Breast epithelium (tissue), 4 donors: ENCODE measurements at regions not wholly inside any gene's neighbourhood (a gene's known extent, or its start where the extent isn't known, plus 50 kb on each side); places are given as distances from the start of the nearest gene placed in this dataset.

Experiments
- DNase-seq, 2 donors: peaks; one replicate each; pipeline ENCODE4 v3.0.0-alpha.2; 2019; ENCODE audit warnings: low spot score in 2 of 2
- H3K27ac ChIP-seq, 2 donors: fragments of 200-600 bp; sonication (generic) in 1 of 2; one replicate each; pipeline ENCODE4 v1.5.1; 2016 to 2019; ENCODE audit warnings: mild to moderate bottlenecking in 1 of 2
- H3K27me3 ChIP-seq, 2 donors: fragments of 200-600 bp; sonication (generic) in 1 of 2; one replicate each; pipeline versions ENCODE4 v1.5.1 to v1.6.0; 2017 to 2019; ENCODE audit warnings: control low read depth in 1 of 2, mild to moderate bottlenecking in 1 of 2
- H3K36me3 ChIP-seq: fragments of 200-600 bp; one replicate; pipeline ENCODE4 v1.5.1; 2019
- H3K4me1 ChIP-seq, 2 donors: fragments of 200-600 bp; sonication (generic); one replicate each; pipeline ENCODE4 v1.5.1; 2016 to 2019; ENCODE audit warnings: control low read depth in 1 of 2
- H3K4me3 ChIP-seq, 3 donors: fragments of 200-600 bp; sonication (generic); 1 replicate in 2 of 3; 2 replicates in 1 of 3; pipeline ENCODE4 v1.5.1; 2016 to 2019; ENCODE audit warnings: mild to moderate bottlenecking in 3 of 3, moderate library complexity in 2 of 3
- H3K9me3 ChIP-seq, 2 donors: fragments of 200-600 bp; sonication (generic) in 1 of 2; one replicate each; pipeline ENCODE4 v1.5.1; 2016 to 2019; ENCODE audit warnings: control low read depth in 1 of 2
- POLR2A ChIP-seq: fragments of 450-650 bp; IDR thresholded peaks from one replicate; pipeline ENCODE4 v1.6.1; 2016; ENCODE audit warnings: antibody characterized with exemption, mild to moderate bottlenecking, moderate library complexity
- POLR2AphosphoS5 ChIP-seq, 3 donors: sonication (generic); formaldehyde crosslinking; IDR thresholded peaks; one replicate each; pipeline ENCODE4 v1.6.1; 2017; ENCODE audit warnings: antibody characterized with exemption in 3 of 3
- intact Hi-C: fragments of 100-400 bp; cut with DNase I; formaldehyde crosslinking; loops from one replicate; pipeline ENCODE4 v1.15.1; 2023; ENCODE audit warnings: low total_unique reads
- TF ChIP-seq, protein P1 (sequence below), 3 donors: fragments of 450-650 bp; IDR thresholded peaks; one replicate each; pipeline ENCODE4 v1.5.1; 2016 to 2017; ENCODE audit warnings: antibody characterized with exemption in 3 of 3, mild to moderate bottlenecking in 3 of 3, moderate library complexity in 3 of 3

DNA sequence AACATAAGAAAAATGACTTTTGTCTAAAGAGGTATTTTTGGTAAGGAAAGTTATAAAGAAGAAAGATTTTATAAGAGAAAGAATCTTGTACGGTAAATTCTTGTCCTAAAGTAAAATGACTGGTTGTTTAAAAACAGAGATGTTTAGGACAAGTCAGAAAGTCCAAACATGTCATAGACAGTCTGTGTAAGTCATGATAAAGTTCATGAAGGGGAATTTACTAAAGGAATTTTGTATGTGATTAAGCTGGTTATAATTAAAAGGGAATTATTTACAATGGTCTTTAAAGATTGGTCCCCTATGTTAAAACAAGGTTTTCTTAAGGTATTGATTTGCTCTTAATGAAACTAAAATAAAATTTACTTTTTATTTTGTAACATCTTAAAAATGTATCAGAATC, 269.4 kb upstream of the CCDC196 start:
- Histone ChIP-seq H3K27ac (no peak overlapping the region), H3K27me3 (no peaks in the 10 kb centered on the region), H3K9me3 (peaks cover 6 to 7% of the 10 kb centered on the region in 2 donors), H3K4me3 (no peak overlapping the region), H3K36me3 (no peaks in the 10 kb centered on the region), H3K4me1 (no peaks in the 10 kb centered on the region)
- no peak for DNase-seq
- TF ChIP-seq POLR2A (no peak), POLR2AphosphoS5 (IDR thresholded peaks at IDR 0.05) (no peak)
- TF ChIP-seq, protein P1, sequence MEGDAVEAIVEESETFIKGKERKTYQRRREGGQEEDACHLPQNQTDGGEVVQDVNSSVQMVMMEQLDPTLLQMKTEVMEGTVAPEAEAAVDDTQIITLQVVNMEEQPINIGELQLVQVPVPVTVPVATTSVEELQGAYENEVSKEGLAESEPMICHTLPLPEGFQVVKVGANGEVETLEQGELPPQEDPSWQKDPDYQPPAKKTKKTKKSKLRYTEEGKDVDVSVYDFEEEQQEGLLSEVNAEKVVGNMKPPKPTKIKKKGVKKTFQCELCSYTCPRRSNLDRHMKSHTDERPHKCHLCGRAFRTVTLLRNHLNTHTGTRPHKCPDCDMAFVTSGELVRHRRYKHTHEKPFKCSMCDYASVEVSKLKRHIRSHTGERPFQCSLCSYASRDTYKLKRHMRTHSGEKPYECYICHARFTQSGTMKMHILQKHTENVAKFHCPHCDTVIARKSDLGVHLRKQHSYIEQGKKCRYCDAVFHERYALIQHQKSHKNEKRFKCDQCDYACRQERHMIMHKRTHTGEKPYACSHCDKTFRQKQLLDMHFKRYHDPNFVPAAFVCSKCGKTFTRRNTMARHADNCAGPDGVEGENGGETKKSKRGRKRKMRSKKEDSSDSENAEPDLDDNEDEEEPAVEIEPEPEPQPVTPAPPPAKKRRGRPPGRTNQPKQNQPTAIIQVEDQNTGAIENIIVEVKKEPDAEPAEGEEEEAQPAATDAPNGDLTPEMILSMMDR (IDR thresholded peaks at IDR 0.05) = no peak
- intact Hi-C loops = no loop called here

DNA sequence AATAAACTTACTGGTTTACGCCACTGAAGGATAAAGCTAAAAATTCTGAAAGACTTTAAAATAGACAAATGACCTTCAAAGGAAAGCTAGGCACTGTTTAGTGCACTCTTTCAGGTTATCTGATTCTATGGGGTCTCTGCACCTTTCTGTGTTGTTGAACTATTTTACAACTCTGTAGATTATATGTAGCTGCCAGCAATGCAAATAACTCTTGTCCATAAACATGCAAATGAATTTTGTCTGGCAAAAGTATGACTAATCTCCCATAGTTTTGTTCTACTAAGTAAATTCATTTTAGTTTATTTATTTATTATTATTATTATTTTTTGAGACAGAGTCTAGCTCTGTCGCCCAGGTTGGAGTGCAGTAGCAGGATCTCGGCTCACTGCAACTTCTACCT, 266.3 kb upstream of the CCDC196 start:
- intact Hi-C loops = no loop called here

DNA sequence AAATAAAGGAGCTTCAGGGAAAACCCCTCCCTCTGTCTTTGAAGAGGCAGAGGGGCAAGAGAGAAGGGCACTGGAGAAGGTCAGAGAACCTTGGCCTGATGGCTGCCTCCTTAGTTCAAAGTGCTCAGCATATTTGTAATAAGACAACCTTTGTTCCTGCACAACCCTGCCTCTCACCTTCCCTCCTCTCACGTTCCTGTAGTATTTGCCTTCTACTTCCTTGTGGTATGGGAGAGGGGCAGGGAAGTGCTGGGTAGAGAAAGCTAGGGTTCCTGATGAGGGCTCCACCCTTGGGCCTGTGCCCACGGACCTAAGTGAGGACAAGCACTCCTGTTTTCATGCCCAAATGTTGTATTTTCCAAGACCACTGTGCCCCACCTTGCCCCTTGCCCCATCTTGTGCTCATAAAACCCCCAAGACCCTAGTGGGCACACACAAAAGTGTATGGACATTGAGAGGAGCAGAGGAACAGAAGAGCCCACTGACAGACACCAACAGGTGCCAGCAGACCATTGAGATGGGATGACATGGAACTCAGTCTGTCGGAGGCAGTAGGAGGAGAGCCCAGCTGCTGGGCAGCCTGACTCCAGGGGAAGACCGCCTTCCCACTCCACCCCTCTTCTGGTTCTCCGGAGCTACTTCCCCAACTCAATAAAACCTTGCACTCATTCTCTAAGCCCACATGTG, 261.5 kb upstream of the CCDC196 start:
- H3K27me3 ChIP-seq = no peaks in the 10 kb centered on the region
- peaks cover 4 to 14% of the 10 kb centered on the region in 2 donors for H3K9me3 ChIP-seq
- H3K4me1 ChIP-seq = no peaks in the 10 kb centered on the region
- TF ChIP-seq, protein P1 (IDR thresholded peaks at IDR 0.05) = no peak
- no peak for TF ChIP-seq POLR2A
- TF ChIP-seq POLR2AphosphoS5 (IDR thresholded peaks at IDR 0.05) = no peak
- intact Hi-C loops = no loop called here
- H3K27ac ChIP-seq = no peak overlapping the region
- no peak for DNase-seq
- H3K36me3 ChIP-seq = no peaks in the 10 kb centered on the region
- no peak overlapping the region for H3K4me3 ChIP-seq

More for the DNA sequence above, 266.3 kb upstream of the CCDC196 start:
- H3K4me3 ChIP-seq = no peak overlapping the region
- H3K4me1 ChIP-seq = no peaks in the 10 kb centered on the region
- H3K36me3 ChIP-seq = no peaks in the 10 kb centered on the region
- TF ChIP-seq POLR2A (no peak), POLR2AphosphoS5 (IDR thresholded peaks at IDR 0.05) (no peak)
- TF ChIP-seq, protein P1 (IDR thresholded peaks at IDR 0.05) = no peak
- DNase-seq = no peak
- H3K27me3 ChIP-seq = no peaks in the 10 kb centered on the region
- H3K9me3 ChIP-seq = peaks cover 0 to 7% of the 10 kb centered on the region in 2 donors
- no peak overlapping the region for H3K27ac ChIP-seq

DNA sequence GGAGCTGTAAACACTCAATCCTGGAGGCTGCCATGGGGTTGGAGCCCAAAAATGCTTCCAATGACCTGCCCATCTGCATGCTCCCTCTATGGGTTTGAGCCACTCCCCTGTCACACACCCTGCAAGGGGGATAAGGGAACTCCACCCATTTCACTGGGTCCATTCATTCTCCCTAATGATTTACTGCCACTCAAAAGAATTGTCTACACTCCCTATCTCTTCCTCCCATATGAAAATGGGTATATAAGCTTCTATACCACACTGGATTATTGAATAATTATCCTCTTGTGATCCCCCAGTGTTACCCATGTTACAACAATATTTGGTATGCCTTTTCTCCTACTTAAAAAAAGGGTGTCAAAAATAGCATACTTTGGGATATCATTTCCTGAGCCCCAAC, 260.8 kb upstream of the CCDC196 start:
- no peak overlapping the region for H3K27ac ChIP-seq
- no peak for DNase-seq
- H3K4me1 ChIP-seq = no peaks in the 10 kb centered on the region
- no peaks in the 10 kb centered on the region for H3K27me3 ChIP-seq
- H3K9me3 ChIP-seq = peaks cover 4 to 14% of the 10 kb centered on the region in 2 donors
- intact Hi-C loops = no loop called here
- H3K4me3 ChIP-seq = no peak overlapping the region
- H3K36me3 ChIP-seq = no peaks in the 10 kb centered on the region
- no peak for TF ChIP-seq POLR2A
- TF ChIP-seq POLR2AphosphoS5 (IDR thresholded peaks at IDR 0.05) = no peak

DNA sequence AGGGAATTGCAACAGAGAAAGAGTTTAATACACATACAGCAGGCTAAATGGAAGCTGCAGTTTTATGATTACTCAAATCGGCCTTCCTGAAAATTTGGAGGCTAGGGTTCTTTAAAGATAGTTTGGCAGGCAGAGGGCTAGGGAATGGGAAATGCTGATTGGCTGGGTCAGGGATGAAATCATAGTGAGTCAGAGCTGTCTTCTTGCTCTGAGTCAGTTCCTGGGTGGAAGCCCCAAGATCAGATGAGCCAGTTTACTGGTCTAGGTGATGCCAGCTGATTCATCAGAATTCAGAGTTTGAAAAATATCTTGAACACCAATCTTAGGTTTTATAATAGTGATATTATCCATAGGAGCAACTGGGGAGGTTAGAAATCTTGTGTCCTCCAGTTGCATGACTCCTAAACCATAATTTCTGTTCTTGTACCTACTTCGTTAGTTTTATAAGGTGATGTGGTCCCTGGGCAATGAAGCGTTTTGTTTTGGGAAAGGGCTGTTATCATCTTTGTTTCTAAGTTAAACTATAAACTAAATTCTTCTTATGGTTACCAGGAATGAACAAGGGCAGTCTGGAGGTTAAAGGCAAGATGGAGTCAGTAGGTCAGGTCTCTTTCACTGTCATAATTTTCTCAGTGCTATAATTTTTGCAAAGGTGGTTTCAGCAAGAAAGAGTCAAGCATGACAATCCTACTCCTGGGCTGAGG, 257.8 kb upstream of the CCDC196 start:
- Histone ChIP-seq H3K36me3 (no peaks in the 10 kb centered on the region), H3K4me1 (no peaks in the 10 kb centered on the region), H3K4me3 (no peak overlapping the region), H3K9me3 (peaks cover 4 to 14% of the 10 kb centered on the region in 2 donors), H3K27me3 (no peaks in the 10 kb centered on the region), H3K27ac (no peak overlapping the region)
- TF ChIP-seq POLR2AphosphoS5 (IDR thresholded peaks at IDR 0.05) = no peak
- TF ChIP-seq POLR2A = no peak
- TF ChIP-seq, protein P1 (IDR thresholded peaks at IDR 0.05) = no peak
- intact Hi-C loops = no loop called here
- no peak for DNase-seq
